ENCODE measurements at regions not wholly inside any gene's neighbourhood (a gene's known extent, or its start where the extent isn't known, plus 50 kb on each side); places are given as distances from the start of the nearest gene placed in this dataset.

GRCh38 chr17:71666047-71666446 is 454.8 kb upstream of the SOX9 start:
- DNase-seq (ENCODE audit: low read depth), result no peak

GRCh38 chr17:71667661-71668060 is 453.2 kb upstream of the SOX9 start:
- no peak for DNase-seq (ENCODE audit: low read depth)

GRCh38 chr17:71668807-71669206 is 452.0 kb upstream of the SOX9 start:
- DNase-seq (ENCODE audit: low read depth), result no peak

GRCh38 chr17:71677439-71677838 is 443.4 kb upstream of the SOX9 start:
- DNase-seq (ENCODE audit: low read depth), result no peak

- no peak for DNase-seq (ENCODE audit: low read depth)
These were observed 441.0 kb upstream of the SOX9 start for GRCh38 chr17:71679832-71680231.

- no peak for DNase-seq (ENCODE audit: low read depth)
These were observed 439.2 kb upstream of the SOX9 start for GRCh38 chr17:71681427-71682173.

GRCh38 chr17:71682174-71682494 is 438.7 kb upstream of the SOX9 start:
- no peak for DNase-seq (ENCODE audit: low read depth)

- DNase-seq (ENCODE audit: low read depth), result no peak
These were observed 431.0 kb upstream of the SOX9 start for GRCh38 chr17:71689782-71690181.

GRCh38 chr17:71699907-71700306 is 420.9 kb upstream of the SOX9 start:
- no peak for DNase-seq (ENCODE audit: low read depth)

GRCh38 chr17:71703701-71704100 is 417.1 kb upstream of the SOX9 start:
- peak; percentile 43 for DNase-seq (ENCODE audit: low read depth)

GRCh38 chr17:71709271-71709890 is 411.4 kb upstream of the SOX9 start:
- no peak for DNase-seq (ENCODE audit: low read depth)

- DNase-seq (ENCODE audit: low read depth), result no peak
These were observed 410.9 kb upstream of the SOX9 start for GRCh38 chr17:71709946-71710345.

GRCh38 chr17:71710816-71711215 is 410.0 kb upstream of the SOX9 start:
- no peak for DNase-seq (ENCODE audit: low read depth)

GRCh38 chr17:71713846-71714245 is 407.0 kb upstream of the SOX9 start:
- DNase-seq (ENCODE audit: low read depth), result no peak

GRCh38 chr17:71724339-71724738 is 396.5 kb upstream of the SOX9 start:
- DNase-seq (ENCODE audit: low read depth), result no peak

- DNase-seq (ENCODE audit: low read depth), result no peak
These were observed 395.0 kb upstream of the SOX9 start for GRCh38 chr17:71725811-71726210.

- DNase-seq (ENCODE audit: low read depth), result no peak
These were observed 394.5 kb upstream of the SOX9 start for GRCh38 chr17:71726341-71726740.

GRCh38 chr17:71727292-71727691 is 393.5 kb upstream of the SOX9 start:
- no peak for DNase-seq (ENCODE audit: low read depth)

GRCh38 chr17:71727723-71728122 is 393.1 kb upstream of the SOX9 start:
- DNase-seq (ENCODE audit: low read depth), result no peak

- no peak for DNase-seq (ENCODE audit: low read depth)
These were observed 389.9 kb upstream of the SOX9 start for GRCh38 chr17:71730871-71731270.

GRCh38 chr17:71735893-71736292 is 384.9 kb upstream of the SOX9 start:
- DNase-seq (ENCODE audit: low read depth), result no peak

GRCh38 chr17:71740866-71741265 is 380.0 kb upstream of the SOX9 start:
- DNase-seq (ENCODE audit: low read depth), result no peak

- DNase-seq (ENCODE audit: low read depth), result peak; percentile 4
These were observed 379.0 kb upstream of the SOX9 start for GRCh38 chr17:71741836-71742235.

All from HT1080 (cell line).